K562 (cell line): ENCODE measurements at regions not wholly inside any gene's neighbourhood (a gene's known extent, or its start where the extent isn't known, plus 50 kb on each side); places are given as distances from the start of the nearest gene placed in this dataset.

Source experiments
- ATAC-seq: fragments of 200-7000 bp; cut with Tn5 transposase; 3 replicates; pipeline ENCODE4 v1.9.1; 2020; ENCODE audit warnings: moderate library complexity
- BruUV-seq: library from RNA; stranded (reverse); fragments of 400-500 nt; replicated peaks from 2 replicates; lab custom pipeline; 2021; lab: Mats Ljungman, UMichigan
- CTCF ChIA-PET: fragments of 300-600 bp; formaldehyde crosslinking; extraction: SDS; loops from one replicate; lab custom pipeline; 2021; ENCODE audit warnings: low intra/inter-chr PET ratio; lab: Yijun Ruan, JAX
- POLR2A ChIA-PET: fragments of 300-600, 350-650 bp; sonication (Branson Sonifier 250); formaldehyde crosslinking; extraction: SDS; loops from one replicate; lab custom pipeline; 2021; ENCODE audit warnings: antibody characterized with exemption, inconsistent platforms; lab: Yijun Ruan, JAX
- DNase-seq, 4 experiments: peaks; one replicate each; pipeline versions ENCODE4 v3.0.0 to v3.0.0-alpha.2; 2011 to 2018; ENCODE audit warnings: low spot score in 3 of 4, mixed read lengths in 3 of 4; ENCODE audit errors: extremely low read depth in 1 of 4
- FAIRE-seq: peaks from 2 replicates; lab custom pipeline; 2011; peaks lifted over from hg19 to GRCh38; lab: Jason Lieb, UNC
- H2AFZ ChIP-seq: 2 replicates; pipeline ENCODE4 v1.6.0; 2011; ENCODE audit warnings: low read depth, low read length, control low read depth, inconsistent platforms
- H3K27ac ChIP-seq: fragments of 200-600 bp; 3 replicates; pipeline ENCODE4 v1.8.0; 2011; ENCODE audit warnings: low read depth, mild to moderate bottlenecking, control low read depth, inconsistent platforms, low read length, moderate library complexity, mixed read lengths; ENCODE audit errors: extremely low read depth
- H3K27me3 ChIP-seq, 2 experiments: fragments of 300-600 bp in 1 of 2; 2 replicates in 1 of 2; 3 replicates in 1 of 2; pipeline versions ENCODE4 v1.6.0 to v1.8.0; 2011; ENCODE audit warnings: inconsistent platforms in 2 of 2, low read length in 2 of 2, mild to moderate bottlenecking in 1 of 2, mixed read lengths in 1 of 2, moderate library complexity in 1 of 2; ENCODE audit not compliant: control insufficient read depth in 2 of 2, insufficient read depth in 2 of 2
- H3K36me3 ChIP-seq: fragments of 300-600 bp; 3 replicates; pipeline ENCODE4 v1.8.0; 2011; ENCODE audit warnings: mild to moderate bottlenecking, low read length, inconsistent platforms; ENCODE audit not compliant: control insufficient read depth, insufficient read depth
- H3K4me1 ChIP-seq, 2 experiments: fragments of 200-600 bp in 1 of 2; replicated peaks in 1 of 2; 2 replicates in 1 of 2; 3 replicates in 1 of 2; pipeline versions ENCODE4 v1.5.1 to v1.8.0; 2011; ENCODE audit warnings: inconsistent platforms in 2 of 2, low read length in 2 of 2, mild to moderate bottlenecking in 1 of 2, mixed read lengths in 1 of 2, moderate library complexity in 1 of 2; ENCODE audit not compliant: control insufficient read depth in 2 of 2, insufficient read depth in 2 of 2
- H3K4me2 ChIP-seq: 2 replicates; pipeline ENCODE4 v1.6.1; 2011; ENCODE audit warnings: low read length, control low read depth, inconsistent platforms, mixed read lengths; ENCODE audit not compliant: insufficient read depth
- H3K4me3 ChIP-seq: fragments of 200-600 bp; sonication (generic), shearing (Covaris generic); 2 replicates; pipeline ENCODE4 v1.5.1; 2016; ENCODE audit warnings: control low read depth, inconsistent platforms
- H3K79me2 ChIP-seq: fragments of 200-600 bp; 3 replicates; pipeline ENCODE4 v1.8.0; 2011; ENCODE audit warnings: low read length, inconsistent platforms; ENCODE audit not compliant: control insufficient read depth, insufficient read depth
- H3K9ac ChIP-seq, 2 experiments: 2 replicates each; pipeline versions ENCODE4 v1.6.0 to v1.6.1; 2011; ENCODE audit warnings: low read depth in 2 of 2, low read length in 2 of 2, control low read depth in 1 of 2, inconsistent platforms in 1 of 2, mild to moderate bottlenecking in 1 of 2, mixed read lengths in 1 of 2; ENCODE audit not compliant: insufficient read depth in 1 of 2
- H3K9me1 ChIP-seq: one replicate; pipeline ENCODE4 v1.6.0; 2011; ENCODE audit warnings: inconsistent platforms, mild to moderate bottlenecking, low read length, moderate library complexity; ENCODE audit not compliant: control insufficient read depth, insufficient read depth
- H3K9me3 ChIP-seq: replicated peaks from 2 replicates; pipeline ENCODE4 v1.5.1; 2011; ENCODE audit warnings: low read depth, low read length, inconsistent platforms; ENCODE audit not compliant: control insufficient read depth, insufficient read depth
- H4K20me1 ChIP-seq: replicated peaks from 2 replicates; pipeline ENCODE4 v1.6.1; 2011; ENCODE audit warnings: low read length, inconsistent platforms, mixed read lengths; ENCODE audit not compliant: control insufficient read depth, insufficient read depth
- ETS2 ChIP-seq: IDR thresholded peaks from 2 replicates; pipeline ENCODE4 v1.6.1; 2016; ENCODE audit warnings: borderline replicate concordance, missing genetic modification characterization, mild to moderate bottlenecking, moderate library complexity, missing compliant biosample characterization; ENCODE audit not compliant: poor library complexity, severe bottlenecking
- GABPB2 ChIP-seq: fragments of 250-450 bp; sonication (Bioruptor Pico); conservative IDR thresholded peaks from 2 replicates; pipeline ENCODE4 v1.5.1; 2021; ENCODE audit warnings: mild to moderate bottlenecking
- MED1 ChIP-seq: sonication (generic); formaldehyde crosslinking; IDR thresholded peaks from 2 replicates; pipeline ENCODE4 v1.8.1; 2023; ENCODE audit warnings: missing genetic modification reagents, borderline replicate concordance
- MYC ChIP-seq, 2 experiments: fragments of 250-450 bp in 1 of 2; sonication (Bioruptor Pico) in 1 of 2; IDR thresholded peaks; 2 replicates each; pipeline versions ENCODE4 v1.5.1 to v1.6.1; 2012 to 2021; ENCODE audit warnings: low read depth in 2 of 2, borderline replicate concordance in 1 of 2, improper control_type of control experiment in 1 of 2, low read length in 1 of 2, mild to moderate bottlenecking in 1 of 2, moderate library complexity in 1 of 2
- NUFIP1 ChIP-seq: fragments of 450-650 bp; IDR thresholded peaks from 2 replicates; pipeline ENCODE4 v1.6.1; 2018; ENCODE audit not compliant: partially characterized antibody
- PRPF4 ChIP-seq: fragments of 200-400 bp; formaldehyde crosslinking; IDR thresholded peaks from one replicate; pipeline ENCODE4 v1.6.1; 2017; ENCODE audit warnings: low read length, low read depth, mild to moderate bottlenecking; ENCODE audit not compliant: insufficient read depth, poor library complexity, severe bottlenecking
- SRSF7 ChIP-seq: fragments of 200-400 bp; formaldehyde crosslinking; optimal IDR thresholded peaks from 2 replicates; pipeline ENCODE3; 2017; ENCODE audit warnings: mild to moderate bottlenecking, low read depth, low read length
- ZBTB1 ChIP-seq: sonication (generic); formaldehyde crosslinking; IDR thresholded peaks from 2 replicates; pipeline ENCODE4 v1.8.1; 2023; ENCODE audit warnings: missing genetic modification reagents, low read depth, mild to moderate bottlenecking, borderline replicate concordance
- ZNF668 ChIP-seq: fragments of 250-450 bp; sonication (Bioruptor Pico); IDR thresholded peaks from 2 replicates; pipeline ENCODE4 v1.8.0; 2022; ENCODE audit warnings: mild to moderate bottlenecking, inconsistent platforms
- WGBS: fragments of 100-300 bp; shearing (Covaris generic); methylation state at CpG from one replicate; pipeline ENCODE4 v1.1.6; 2016; ENCODE audit warnings: low coverage, mixed read lengths; ENCODE audit not compliant: insufficient coverage; ENCODE audit errors: missing lambda C conversion rate; 5-methylcytosine and 5-hydroxymethylcytosine counted together
- in situ Hi-C: fragments of 300-500 bp; cut with MboI; formaldehyde crosslinking; loops from 4 replicates; pipeline ENCODE4 v1.15.0; 2018; ENCODE audit warnings: inconsistent platforms, mixed read lengths
- intact Hi-C: fragments of 100-400 bp; cut with micrococcal nuclease; formaldehyde crosslinking; loops from 2 replicates; pipeline ENCODE4 v1.14.2; 2022
- TF ChIP-seq, protein P1 (sequence below), 2 experiments: fragments of 450-650 bp in 1 of 2; sonication (generic) in 1 of 2; formaldehyde crosslinking; conservative IDR thresholded peaks; 2 replicates each; pipeline versions ENCODE4 v1.4.0 to v1.8.1; 2020 to 2022; ENCODE audit warnings: mild to moderate bottlenecking in 1 of 2, missing genetic modification reagents in 1 of 2
- TF ChIP-seq, protein P2 (sequence below): IDR thresholded peaks from 2 replicates; pipeline ENCODE4 v1.6.1; 2011; ENCODE audit warnings: borderline replicate concordance, low read depth, mild to moderate bottlenecking, moderate library complexity, low read length; ENCODE audit not compliant: insufficient read depth, poor library complexity, severe bottlenecking
- TF ChIP-seq, protein P3 (sequence below): fragments of 250-450 bp; sonication (Bioruptor Pico); IDR thresholded peaks from 2 replicates; pipeline ENCODE4 v1.5.0; 2021

DNA sequence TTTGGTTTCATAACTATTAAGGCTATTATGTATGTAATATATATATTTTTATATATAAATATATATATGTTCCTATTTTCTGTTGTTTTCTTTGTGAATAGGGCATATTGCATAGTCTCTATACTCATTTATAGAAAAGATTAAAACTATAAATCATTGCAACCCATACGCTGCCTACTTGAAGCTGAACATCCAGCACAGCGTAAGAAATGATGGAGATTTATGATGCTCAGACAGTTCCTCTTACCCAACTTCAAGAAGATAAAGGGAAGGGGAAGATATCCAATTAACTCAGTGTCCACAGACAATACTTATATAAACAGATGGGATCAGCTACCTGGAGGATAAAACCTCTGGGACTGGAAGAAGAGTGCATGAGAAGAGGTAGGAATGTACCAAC is 791.7 kb downstream of the FAM181B start:
- Histone ChIP-seq H3K4me1 (no peaks in the 10 kb centered on the region), H3K9me1 (no peaks in the 10 kb centered on the region), H3K27ac (no peak overlapping the region), H4K20me1 (no peaks in the 10 kb centered on the region), H3K79me2 (no peaks in the 10 kb centered on the region), H3K4me3 (no peak overlapping the region), H2AFZ (no peak overlapping the region), H3K36me3 (no peaks in the 10 kb centered on the region), H3K4me2 (no peak overlapping the region), H3K27me3 (no peaks in the 10 kb centered on the region), H3K9me3 (no peaks in the 10 kb centered on the region), H3K9ac (no peak overlapping the region)
- FAIRE-seq (no peak), ATAC-seq (no peak), DNase-seq (no peak)
- in situ Hi-C loops (no loop called here), intact Hi-C loops (no loop called here)
- CTCF ChIA-PET, result no interaction called here
- TF ChIP-seq GABPB2 (CRISPR knock-in tag) (no peak), ZBTB1 (CRISPR knock-in tag) (no peak), SRSF7 (no peak), ETS2 (tag) (no peak), NUFIP1 (no peak), MED1 (CRISPR knock-in tag) (no peak), MYC (IDR thresholded peaks at IDR 0.05; ENCODE audit: low read depth, low read length) (no peak), MYC (CRISPR knock-in tag; IDR thresholded peaks at IDR 0.05; ENCODE audit: borderline replicate concordance, low read depth) (no peak), ZNF668 (CRISPR knock-in tag) (no peak), PRPF4 (no peak)
- TF ChIP-seq, protein P1, sequence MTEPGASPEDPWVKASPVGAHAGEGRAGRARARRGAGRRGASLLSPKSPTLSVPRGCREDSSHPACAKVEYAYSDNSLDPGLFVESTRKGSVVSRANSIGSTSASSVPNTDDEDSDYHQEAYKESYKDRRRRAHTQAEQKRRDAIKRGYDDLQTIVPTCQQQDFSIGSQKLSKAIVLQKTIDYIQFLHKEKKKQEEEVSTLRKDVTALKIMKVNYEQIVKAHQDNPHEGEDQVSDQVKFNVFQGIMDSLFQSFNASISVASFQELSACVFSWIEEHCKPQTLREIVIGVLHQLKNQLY (CRISPR knock-in tag; conservative IDR thresholded peaks at IDR 0.05), result no peak
- TF ChIP-seq, protein P2, sequence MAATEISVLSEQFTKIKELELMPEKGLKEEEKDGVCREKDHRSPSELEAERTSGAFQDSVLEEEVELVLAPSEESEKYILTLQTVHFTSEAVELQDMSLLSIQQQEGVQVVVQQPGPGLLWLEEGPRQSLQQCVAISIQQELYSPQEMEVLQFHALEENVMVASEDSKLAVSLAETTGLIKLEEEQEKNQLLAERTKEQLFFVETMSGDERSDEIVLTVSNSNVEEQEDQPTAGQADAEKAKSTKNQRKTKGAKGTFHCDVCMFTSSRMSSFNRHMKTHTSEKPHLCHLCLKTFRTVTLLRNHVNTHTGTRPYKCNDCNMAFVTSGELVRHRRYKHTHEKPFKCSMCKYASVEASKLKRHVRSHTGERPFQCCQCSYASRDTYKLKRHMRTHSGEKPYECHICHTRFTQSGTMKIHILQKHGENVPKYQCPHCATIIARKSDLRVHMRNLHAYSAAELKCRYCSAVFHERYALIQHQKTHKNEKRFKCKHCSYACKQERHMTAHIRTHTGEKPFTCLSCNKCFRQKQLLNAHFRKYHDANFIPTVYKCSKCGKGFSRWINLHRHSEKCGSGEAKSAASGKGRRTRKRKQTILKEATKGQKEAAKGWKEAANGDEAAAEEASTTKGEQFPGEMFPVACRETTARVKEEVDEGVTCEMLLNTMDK, result no peak
- TF ChIP-seq, protein P3, sequence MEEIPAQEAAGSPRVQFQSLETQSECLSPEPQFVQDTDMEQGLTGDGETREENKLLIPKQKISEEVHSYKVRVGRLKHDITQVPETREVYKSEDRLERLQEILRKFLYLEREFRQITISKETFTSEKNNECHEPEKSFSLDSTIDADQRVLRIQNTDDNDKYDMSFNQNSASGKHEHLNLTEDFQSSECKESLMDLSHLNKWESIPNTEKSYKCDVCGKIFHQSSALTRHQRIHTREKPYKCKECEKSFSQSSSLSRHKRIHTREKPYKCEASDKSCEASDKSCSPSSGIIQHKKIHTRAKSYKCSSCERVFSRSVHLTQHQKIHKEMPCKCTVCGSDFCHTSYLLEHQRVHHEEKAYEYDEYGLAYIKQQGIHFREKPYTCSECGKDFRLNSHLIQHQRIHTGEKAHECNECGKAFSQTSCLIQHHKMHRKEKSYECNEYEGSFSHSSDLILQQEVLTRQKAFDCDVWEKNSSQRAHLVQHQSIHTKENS (CRISPR knock-in tag), result no peak
- BruUV-seq, result no TSS peak
- POLR2A ChIA-PET, result no interaction called here
- 0% methylated on average over 2 of the region's 2 CpGs for WGBS
